CD4-positive, alpha-beta T cell treated with Interleukin-15 for 4 hours (primary cell): ENCODE measurements at regions not wholly inside any gene's neighbourhood (a gene's known extent, or its start where the extent isn't known, plus 50 kb on each side); places are given as distances from the start of the nearest gene placed in this dataset.

Experiments
- DNase-seq: peaks from one replicate; pipeline ENCODE4 v3.0.0-alpha.2; 2020; ENCODE audit warnings: low spot score

DNA sequence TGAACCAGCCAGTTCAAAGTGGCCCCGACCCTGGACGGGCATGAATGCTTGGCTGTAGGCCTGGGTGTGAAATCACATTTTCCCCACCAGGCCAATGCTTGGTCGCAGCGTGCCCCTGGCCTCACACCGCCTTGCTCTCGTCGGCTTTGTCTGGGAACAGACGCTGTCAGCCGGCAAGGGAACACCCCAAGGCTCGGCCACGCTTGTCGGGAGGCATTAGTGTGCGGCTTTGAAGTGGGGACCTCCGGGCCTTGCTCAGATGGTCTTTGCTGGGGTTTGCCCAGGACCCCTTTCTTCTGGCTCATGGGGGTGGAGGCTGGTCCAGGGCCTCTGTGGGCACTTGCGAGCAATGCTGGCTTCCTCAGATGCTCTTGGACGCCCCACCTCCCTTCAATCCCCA is 79.1 kb downstream of the INHBB start:
- no peak for DNase-seq

DNA sequence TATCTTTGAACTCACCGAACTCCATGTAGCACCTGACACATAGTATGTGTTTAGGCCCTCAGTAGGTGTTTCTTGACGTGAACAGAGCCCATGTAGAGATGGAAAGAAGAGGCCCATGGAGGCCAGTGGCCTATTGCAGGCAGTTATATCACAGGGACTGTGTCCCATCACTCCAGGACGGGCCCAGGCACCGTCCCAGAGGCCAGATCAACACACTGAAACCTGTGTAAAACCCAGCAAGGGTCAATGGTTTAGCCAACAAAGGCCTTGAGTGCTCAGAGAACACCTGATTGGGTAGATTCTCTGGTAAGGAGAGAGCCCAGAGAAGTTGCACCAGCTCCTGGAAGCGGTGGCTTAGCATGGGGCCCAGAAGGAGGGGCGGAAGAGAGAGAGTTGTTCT is 82.8 kb downstream of the INHBB start:
- DNase-seq: no peak

DNA sequence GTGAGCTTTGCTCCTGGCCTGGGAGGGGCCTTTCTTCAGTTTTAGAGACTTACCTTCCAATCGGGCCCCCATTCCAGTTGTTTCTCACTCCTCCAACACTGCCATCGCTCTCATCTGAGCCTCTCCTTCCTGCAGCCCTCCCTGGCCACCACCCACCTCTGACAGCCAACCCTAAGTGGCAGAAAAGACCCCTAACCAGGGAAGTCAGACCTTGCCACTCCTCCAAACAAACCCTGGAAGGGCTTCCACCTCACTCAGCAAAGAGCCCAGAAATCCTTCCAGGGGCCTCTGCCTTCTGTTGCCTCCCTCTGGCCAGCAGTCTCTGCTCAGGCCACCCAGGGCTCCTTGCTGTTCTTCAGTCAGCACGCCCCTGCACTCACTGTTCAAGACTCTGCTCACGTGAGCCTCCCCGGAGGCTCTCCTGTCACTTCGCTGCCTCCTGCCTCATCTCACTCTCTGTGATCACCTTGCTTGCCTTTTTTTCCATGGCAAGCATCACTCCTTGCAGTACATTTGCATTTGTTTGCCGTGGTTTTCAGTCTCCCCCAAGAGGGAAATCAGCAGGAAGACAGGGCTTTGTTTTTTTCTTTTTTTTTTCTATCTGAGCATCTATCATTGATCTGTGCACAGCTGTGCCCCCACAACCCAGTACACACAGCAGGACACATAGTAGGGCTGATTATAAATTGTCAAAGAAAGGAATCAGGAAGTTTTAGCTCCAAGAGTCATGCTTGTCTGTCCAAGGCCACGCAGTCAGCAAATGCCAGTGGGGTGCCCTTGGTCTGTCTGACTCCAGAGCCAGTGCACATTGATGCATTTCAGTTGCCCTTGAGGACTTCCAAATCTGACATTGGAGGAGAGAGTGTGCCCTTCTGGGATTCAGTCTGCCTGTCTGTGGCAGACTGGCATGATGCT is 83.9 kb downstream of the INHBB start:
- no peak for DNase-seq

DNA sequence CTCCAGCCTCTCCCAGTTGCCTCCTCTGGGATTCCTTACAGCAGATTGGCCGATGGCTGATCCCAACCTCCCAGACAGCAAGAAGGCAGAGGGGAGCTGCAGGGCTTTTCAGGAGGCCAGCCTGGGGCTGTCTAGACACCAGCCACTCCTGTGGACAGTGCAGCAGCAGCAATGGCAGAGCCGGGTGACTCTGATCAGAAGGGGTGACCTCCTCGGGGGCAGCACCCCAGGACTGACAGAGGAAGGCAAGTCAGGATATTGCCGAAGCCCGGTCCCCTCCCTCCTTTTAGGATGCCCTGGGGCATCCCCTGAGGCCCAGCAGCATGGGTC is 84.5 kb downstream of the INHBB start:
- no peak for DNase-seq

DNA sequence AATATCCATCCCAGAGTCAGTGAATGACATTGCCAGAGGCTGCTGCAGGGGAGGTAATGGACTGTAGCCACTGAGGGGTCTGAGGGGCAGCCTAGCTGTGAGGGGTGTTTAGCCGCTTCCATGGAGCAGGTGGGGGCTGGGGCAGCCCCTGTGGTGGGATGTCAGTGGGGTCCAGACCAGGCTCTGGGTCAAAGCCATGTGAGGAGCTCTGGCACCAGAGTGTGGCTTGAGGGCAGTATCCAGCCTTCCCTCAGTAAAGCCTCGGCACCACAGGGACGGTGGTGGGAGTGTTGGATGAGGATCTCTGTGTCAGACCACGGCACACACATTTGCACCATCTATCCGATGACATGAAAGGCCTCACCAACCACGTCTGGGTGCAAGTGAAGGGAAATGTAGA is 85.0 kb downstream of the INHBB start:
- DNase-seq: no peak

DNA sequence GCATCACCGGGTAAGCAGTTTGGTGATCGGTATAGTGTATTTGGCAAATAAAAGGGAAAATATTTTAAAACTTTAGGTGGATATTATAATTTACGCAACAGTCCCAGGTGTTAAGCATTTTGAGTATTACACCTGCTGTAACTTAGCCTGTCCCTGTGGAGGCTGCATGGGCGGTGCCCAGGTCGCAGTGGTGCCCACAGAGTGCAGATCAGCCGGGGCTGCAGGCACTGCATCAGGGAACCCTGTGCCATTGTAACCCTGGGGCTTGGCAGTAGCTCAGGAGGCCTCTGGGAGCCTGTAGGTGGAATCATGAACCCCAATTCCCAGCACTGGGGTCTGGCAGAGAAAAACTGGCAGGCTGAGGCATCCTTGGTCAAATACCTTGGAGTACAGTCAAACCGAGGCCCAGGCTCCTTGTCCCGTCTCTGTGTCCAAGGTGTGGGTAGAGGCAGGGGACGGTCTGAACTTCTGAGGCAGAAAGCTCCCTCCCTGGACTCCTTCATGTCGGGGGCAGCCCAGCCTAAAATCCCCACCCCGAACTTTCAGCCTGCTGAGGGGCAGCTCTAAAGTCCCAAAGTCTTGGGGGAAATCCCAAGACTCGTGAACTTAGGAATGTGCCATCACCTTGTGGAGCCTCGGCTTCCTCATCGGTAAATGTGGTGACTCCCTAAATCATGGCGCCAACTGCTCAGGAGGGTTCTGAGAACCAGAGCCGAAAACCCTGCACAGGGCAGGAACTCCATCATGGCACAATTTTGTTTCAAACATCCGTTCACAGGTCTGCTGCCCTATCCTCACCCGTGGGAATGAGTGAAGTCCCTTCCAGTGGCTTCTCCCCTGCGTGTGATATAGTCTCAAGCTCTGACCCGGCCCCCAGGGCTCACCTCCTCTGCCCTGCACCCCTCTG is 85.7 kb downstream of the INHBB start:
- DNase-seq: no peak

DNA sequence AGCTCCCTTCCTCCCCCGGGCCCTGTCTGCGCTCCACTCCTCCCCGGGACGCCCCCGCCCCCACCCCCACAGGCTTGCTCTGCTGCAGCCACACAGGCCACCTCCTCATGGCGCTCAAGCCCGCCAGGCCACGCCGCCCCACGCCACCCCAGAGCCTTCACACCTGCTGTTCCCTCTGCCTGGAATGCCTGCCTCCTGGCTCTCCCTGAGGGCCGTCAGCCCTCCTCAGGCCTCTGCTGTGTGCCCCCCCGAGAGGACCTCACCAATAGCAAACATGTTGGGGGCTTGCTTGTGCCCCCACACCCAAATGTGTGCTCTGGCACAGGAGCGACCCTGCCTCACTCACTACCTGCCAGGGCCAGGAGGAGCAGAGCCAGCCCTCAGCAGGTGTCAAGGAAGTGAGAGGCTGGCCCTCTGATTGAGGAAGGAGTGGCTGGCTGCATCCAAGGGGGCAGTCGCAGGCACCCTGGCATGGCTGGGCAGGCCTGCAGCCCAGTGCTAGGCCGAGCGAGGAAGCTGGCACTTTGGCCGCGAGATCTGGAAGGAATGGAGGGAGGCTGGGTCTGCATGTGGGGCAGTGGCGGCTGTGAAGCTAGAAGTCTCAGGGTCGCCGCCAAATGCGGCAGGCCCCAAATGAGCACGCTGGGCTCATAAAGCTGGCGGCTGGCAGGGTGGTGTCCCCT is 86.5 kb downstream of the INHBB start:
- DNase-seq: no peak

DNA sequence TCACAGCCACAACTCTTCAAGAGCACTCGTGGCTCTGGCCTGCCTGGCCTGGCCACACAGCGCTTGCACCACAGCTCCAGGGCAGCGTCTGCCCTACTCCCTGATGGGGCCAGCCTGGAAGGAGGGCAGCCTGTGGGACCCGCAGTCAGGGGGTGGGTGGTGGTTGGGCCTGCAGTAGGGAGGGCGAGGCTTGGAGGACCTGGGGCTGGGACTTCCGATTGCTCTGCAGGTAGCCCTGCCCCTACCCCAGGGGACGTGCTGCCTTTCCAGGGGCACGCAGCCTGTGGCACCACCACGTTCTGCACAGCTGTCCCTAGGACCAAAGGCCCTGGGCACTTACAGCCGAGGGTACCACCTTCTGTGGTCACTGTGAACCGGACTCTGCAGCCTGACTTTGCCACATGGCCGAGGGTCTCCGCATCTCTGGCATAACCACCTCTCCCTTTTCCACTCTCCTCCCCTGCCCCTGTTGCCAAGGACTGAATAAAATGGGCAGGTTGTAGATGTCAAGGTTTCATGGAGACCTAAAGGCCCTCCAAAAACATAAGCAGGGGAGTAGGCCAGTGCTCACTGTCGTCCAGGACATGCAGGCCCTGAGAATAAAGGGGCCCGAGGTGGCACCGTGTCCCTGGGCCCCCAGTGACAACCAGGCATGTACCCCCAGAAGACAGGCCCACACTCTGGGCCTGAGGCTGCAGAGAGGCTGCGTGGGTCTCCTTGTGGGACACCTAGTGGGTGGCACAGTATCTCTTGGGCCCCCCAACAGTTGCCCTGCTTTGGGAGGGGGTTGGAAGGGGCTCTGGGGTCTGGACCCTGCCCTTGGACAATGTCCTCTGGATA is 87.3 kb downstream of the INHBB start:
- DNase-seq: no peak

DNA sequence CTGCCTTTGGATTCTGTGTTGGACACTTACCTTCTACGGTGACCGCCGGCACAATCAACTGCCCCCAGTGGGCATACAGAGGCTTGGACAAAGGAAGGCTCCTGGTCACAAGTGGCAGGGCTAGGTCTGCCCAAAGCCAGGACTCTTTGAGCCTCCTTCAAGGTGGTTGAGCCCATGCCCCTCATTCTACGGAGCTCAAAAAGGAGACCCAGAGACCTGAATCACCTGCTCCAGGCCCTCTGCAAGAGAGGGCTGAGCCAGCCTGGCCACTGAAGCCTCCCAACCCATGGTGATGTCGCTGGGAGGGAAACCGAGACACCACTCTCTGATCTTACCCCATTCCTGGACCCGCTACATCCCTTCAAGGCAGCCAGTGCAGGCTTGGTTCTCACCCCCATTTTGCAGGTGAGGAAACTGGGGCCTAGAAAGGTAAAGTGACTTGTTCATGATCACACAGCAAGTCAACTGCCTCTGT is 87.9 kb downstream of the INHBB start:
- no peak for DNase-seq

DNA sequence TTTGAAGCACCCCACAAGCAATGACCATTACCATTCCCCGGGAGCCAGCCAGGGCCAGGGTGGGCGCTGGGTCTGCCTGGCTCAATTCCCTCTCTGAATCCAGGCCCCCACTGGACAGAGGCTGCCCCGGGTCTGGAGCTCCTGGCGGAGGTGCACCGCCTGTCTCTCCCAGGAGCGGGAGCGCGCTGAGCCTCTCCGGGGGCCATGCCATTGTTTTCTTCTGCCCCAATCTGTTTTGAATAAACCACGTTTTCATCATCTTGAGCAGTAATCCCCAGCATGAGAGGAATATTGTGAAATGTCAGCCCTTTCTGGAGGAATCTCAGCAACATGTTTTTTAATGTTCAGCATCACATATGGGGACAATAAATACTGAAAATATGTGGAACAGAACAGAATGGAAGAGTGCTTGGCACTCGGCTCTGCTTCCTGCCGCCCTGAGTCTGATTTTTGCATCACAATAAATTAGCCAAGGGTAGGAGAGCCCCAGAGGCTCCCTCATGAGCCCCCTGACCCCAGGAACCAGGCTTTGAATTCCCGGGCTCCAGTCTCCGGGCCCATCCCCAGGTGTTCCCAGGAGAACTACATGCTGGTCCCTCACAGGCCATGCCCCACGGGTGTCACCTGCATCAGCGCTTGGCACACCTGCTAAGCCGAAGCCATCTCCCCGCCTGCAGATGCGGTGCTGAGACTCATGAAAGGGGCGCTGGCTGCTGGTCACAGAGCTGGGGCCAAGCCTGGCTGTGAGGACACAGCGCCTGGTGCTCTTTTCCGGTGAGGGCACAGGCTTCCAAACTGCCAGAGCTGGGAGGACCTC is 88.8 kb downstream of the INHBB start:
- DNase-seq: no peak

DNA sequence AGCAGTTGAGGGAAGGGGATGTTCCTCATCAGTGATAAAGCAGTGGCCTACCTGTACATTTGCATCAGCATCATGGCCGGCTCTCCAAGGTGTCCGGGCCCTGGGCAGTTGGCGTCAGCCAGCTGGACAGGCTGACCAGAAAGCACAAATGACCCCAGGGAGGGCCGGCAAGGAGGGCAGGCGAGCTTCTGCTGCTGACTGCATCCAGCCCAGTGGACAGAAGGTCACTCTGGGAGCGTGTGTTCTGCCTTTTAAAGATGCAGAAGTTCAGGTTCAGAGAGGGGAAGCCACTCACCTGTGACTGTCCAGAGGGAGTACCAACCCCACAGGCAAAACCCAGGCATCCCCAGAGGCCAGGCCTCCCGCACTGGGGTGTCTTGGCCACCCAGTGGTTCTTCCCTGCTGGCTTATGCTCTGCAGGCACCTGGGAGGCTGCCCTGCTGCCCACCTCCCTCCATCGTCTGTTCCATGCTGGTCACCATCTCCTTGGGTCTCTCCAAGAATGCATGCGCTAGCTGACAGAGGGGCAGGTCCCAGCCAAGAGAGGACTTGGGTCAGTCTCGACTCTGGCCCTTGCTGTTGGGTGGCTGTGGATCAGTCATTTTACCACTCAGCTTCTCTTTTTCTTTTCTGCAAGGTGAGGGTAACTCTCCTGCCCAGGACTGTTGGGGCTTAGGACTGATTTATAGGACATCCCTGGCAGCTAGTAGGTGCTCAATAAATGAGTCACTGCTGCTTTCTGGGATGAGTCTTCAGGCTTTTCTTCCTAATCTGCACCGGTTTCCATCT is 89.9 kb downstream of the INHBB start:
- no peak for DNase-seq

DNA sequence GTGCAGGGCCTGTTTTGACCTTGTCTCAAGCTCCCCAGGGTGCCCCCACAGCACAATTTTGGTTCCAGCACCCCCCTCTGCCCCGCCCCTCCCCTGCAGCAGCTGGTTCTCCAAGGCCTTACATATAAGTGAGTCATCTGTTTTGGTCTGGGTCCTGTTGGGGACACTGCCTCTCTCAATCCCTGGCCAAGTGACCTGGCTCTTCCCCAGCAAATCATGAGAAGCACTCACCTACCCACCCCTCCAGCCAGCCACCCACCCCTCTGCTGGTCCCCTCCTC is 90.5 kb downstream of the INHBB start:
- DNase-seq: no peak

DNA sequence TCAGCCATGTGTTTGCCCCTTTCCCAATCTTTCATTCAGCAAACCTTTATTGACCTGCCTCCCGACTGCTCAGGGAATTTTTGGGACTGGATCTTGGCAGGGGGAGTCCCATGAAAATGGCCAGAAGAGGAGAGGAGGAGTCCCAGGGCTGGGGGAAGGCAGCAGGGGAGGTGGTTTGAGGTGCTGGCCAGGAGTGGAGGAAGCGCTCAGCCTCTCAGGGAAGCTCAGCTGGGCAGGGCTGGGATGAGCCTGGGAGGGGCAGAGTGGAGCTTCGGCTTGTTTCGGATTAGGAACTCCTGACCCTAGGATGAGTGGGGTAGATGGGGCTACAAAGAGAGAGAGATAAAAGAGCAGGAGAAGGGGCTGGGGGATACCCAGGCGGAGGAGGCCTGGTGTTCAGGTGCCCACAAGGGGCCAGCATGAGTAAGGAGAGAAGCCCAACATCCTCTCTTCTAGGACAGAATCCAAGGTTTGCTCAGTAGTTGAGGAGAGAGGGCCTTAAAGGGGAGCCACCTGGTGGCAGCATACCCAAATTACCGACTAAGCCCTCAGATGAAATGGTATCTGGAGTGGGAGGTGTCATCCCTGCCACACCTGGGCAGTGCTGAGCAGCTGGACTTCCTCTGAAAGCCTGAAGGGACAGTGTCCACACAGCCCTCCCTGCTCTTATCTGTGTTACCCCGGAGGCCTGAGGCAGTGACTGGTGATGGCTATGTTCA is 91.1 kb downstream of the INHBB start:
- DNase-seq: no peak

DNA sequence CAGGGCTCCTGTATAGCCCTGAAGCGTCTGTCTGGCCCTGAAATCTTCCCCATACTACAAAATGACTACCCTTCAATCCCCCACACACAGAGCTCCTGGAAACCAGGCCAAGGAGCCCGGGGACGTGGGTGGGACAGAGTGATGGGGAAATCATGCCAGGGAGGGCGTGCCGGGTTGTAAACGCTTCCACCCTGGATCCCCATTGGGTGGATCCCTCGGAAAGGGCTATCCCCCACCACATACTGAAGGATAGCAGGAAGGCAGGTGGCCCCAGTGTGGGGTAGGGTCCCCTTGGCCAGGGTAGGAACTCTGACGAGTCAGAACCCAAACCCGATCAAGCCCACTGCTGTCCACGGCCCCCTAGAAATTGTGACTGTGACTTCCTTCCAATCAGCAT is 91.7 kb downstream of the INHBB start:
- no peak for DNase-seq

DNA sequence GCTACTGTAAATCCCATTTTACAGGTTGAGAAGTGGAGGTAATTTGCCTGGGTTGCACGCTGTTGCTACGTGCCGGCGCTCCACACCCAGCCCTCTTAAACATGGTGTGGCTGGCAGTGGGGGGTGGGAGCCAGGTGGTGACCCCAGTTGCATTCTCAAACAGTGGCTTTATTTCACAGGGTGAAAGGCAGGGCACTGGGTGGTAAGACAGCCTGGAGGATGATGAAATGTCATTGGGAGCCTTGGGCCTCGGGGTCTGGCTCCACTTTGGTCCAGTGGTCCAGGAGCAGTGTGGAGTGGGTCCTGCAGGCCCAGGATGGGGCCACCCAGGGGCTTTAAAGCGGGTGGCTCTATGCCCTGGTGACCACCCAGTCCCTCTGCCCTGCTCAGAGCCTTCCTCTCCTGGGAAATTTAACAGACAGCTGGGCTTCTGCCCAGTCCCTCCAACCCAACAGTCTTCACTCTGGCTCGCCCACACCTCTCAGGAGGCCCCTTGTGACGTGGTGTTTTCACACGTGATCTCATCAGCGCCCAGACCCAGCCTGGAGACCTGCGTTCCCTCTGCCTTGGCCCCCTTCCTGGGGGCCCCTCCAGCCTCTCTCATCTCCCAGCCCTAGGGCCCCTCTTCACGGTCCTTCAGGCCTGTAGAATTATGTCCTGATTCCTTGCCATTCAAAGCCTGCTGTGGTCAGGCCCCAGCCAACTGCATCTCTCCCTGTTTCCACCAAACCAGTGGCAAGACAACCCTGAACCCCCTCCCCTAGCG is 92.5 kb downstream of the INHBB start:
- no peak for DNase-seq

DNA sequence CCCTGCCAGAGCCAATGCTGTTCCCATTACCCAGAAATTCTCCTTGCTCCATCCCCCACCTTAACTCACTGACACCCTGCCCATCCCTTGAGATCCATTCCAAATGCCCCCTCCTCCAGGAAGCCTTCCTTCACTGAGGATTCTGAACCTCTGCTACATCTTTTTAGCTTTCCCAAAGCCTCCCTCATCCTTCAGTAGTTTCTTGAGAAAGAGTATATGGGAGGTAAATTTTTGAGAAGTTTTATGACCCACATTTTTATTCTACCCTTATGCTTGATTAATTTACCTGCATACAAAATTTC is 93.1 kb downstream of the INHBB start:
- DNase-seq: no peak

DNA sequence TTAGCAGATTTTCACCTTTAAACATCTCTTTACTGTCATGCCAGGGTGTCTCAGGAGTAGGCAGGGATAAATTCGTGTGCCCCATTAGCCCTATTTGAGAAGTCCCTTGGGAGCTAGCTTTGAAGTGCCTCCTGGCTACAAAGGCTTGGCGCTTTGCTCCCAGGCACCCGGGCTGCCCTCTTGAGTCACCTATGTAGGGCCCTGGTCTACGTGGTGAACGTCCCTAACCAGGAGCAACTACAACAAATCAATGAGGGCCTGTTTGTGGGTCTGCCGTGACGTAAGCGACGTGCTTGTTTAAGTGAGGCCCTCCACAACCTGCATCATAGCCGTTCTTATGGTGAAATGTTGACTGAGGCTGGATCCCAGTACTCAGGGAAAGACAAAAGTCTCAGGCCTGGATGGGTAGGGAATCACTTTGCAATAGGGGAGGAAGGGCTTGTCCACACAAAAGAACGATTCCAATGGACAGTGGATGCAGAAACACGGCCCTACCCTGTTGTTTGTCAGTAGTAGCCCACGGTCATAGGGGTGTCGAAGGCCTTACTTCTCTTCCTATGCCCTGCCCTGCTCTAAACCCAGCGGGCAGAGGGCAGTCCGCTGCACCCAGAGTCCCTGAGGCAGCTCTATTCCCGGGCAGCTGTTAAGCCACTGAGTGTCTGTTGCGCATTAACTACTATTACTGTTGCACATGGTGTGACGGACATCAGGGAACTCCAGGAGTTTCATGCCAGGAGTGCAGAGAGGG is 93.9 kb downstream of the INHBB start:
- no peak for DNase-seq
